Esophagus muscularis mucosa (tissue), 3 donors: ENCODE measurements at regions not wholly inside any gene's neighbourhood (a gene's known extent, or its start where the extent isn't known, plus 50 kb on each side); places are given as distances from the start of the nearest gene placed in this dataset.

Source experiments
- POLR2A ChIP-seq: fragments of 450-650 bp; IDR thresholded peaks from one replicate; pipeline ENCODE4 v1.6.1; 2017; ENCODE audit warnings: antibody characterized with exemption, moderate library complexity, mild to moderate bottlenecking, low read depth
- TF ChIP-seq, protein P1 (sequence below), 3 experiments: fragments of 200-600 bp in 2 of 3; fragments of 450-650 bp in 1 of 3; sonication (generic) in 2 of 3; IDR thresholded peaks; one replicate each; pipeline ENCODE4 v1.5.1; 2017 to 2019; ENCODE audit warnings: antibody characterized with exemption in 3 of 3, mild to moderate bottlenecking in 2 of 3, moderate library complexity in 1 of 3

DNA sequence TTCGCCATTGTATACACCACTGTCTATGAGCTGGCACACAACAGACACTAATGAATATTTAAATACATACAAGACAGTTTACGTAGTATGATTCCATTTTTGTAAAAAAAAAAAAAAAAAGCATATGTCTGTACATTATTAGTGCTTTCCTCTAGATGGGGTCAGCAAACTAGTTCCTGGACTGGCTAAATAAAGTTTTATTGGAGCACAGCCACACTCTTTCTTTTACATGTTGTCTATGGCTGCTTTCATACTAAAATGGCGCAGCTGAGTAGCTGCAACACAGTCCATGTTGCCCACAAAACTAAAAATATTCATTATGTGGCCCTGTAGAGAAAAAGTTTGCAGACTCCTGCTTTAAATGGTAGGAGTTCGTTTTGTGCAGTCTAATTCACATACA lies 70.7 kb upstream of the FRMD4B start:
- TF ChIP-seq, protein P1, sequence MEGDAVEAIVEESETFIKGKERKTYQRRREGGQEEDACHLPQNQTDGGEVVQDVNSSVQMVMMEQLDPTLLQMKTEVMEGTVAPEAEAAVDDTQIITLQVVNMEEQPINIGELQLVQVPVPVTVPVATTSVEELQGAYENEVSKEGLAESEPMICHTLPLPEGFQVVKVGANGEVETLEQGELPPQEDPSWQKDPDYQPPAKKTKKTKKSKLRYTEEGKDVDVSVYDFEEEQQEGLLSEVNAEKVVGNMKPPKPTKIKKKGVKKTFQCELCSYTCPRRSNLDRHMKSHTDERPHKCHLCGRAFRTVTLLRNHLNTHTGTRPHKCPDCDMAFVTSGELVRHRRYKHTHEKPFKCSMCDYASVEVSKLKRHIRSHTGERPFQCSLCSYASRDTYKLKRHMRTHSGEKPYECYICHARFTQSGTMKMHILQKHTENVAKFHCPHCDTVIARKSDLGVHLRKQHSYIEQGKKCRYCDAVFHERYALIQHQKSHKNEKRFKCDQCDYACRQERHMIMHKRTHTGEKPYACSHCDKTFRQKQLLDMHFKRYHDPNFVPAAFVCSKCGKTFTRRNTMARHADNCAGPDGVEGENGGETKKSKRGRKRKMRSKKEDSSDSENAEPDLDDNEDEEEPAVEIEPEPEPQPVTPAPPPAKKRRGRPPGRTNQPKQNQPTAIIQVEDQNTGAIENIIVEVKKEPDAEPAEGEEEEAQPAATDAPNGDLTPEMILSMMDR (IDR thresholded peaks at IDR 0.05): no peak
- TF ChIP-seq POLR2A: no peak
